ENCODE measurements at regions not wholly inside any gene's neighbourhood (a gene's known extent, or its start where the extent isn't known, plus 50 kb on each side); places are given as distances from the start of the nearest gene placed in this dataset.

DNA sequence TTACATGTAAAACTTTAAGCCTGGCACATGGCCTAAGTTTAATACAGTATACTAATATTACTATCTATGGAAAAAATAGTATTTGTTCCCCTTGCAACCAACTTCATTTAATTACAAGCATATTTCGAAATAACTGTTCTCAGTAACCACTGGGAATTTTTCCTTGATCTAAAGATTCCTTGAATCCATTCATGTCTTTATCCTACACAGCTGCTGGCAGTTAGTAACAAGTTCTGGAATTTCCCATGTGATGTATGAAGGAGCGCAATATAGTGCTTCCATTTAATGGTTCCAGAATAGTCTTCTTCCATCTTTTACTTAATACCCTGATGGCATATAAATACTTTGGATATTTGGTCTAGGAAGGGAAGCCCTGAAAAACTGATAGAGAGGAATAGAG, 136.5 kb downstream of the AASDH start:
- Histone ChIP-seq H2AK5ac (ENCODE audit: insufficient read length, low read length) (no peak overlapping the region), H3K14ac (ENCODE audit: insufficient read depth, low read length) (no peak overlapping the region), H3K18ac (ENCODE audit: insufficient read length, low read depth, low read length) (no peak overlapping the region), H3K4me2 (ENCODE audit: insufficient read depth, insufficient read length, low read length) (no peak overlapping the region), H3K27me3 (ENCODE audit: insufficient read depth, low read length) (no peaks in the 10 kb centered on the region), H3T11ph (ENCODE audit: low read length) (no peak overlapping the region), H3K56ac (ENCODE audit: insufficient read length, low read depth, low read length) (no peak overlapping the region), H3K79me2 (ENCODE audit: insufficient read depth, low read length) (no peaks in the 10 kb centered on the region), H3K4me1 (ENCODE audit: insufficient read depth, low read length) (peaks cover 8% of the 10 kb centered on the region; the same call in 1 of the 2 replicates), H2BK5ac (ENCODE audit: insufficient read length, low read length) (no peak overlapping the region), H4K91ac (ENCODE audit: insufficient read length, low read depth, low read length) (no peak overlapping the region), H3K79me1 (ENCODE audit: insufficient read depth, low read depth, low read length, poor library complexity, severe bottlenecking) (no peaks in the 10 kb centered on the region), H3K27ac (ENCODE audit: insufficient read length, low read depth, low read length) (no peak overlapping the region), H4K20me1 (ENCODE audit: control insufficient read depth, insufficient read depth, insufficient read length) (no peaks in the 10 kb centered on the region), H4K5ac (ENCODE audit: insufficient read length, low read depth, low read length) (no peak overlapping the region), H3K23ac (ENCODE audit: insufficient read length, low read depth, low read length) (no peak overlapping the region), H2BK12ac (ENCODE audit: insufficient read length, low read depth, low read length) (no peak overlapping the region), H2BK120ac (ENCODE audit: low read depth, low read length, poor library complexity, severe bottlenecking) (no peak overlapping the region), H3K23me2 (ENCODE audit: insufficient read length, low read depth, low read length, poor library complexity, severe bottlenecking) (no peaks in the 10 kb centered on the region), H3K4ac (ENCODE audit: low read depth, low read length) (no peak overlapping the region), H2AFZ (ENCODE audit: low read length) (no peak overlapping the region), H2BK20ac (ENCODE audit: low read depth, low read length, poor library complexity, severe bottlenecking) (no peak overlapping the region), H3K9ac (ENCODE audit: extremely low read depth, insufficient read length, low read length) (no peak overlapping the region), H3K9me3 (ENCODE audit: control insufficient read depth, low read depth, low read length) (no peaks in the 10 kb centered on the region), H4K8ac (replicated peaks; ENCODE audit: insufficient read length, low read depth, low read length) (no peak overlapping the region), H2BK15ac (ENCODE audit: low read depth, low read length) (no peak overlapping the region)
- TF ChIP-seq, protein P1, sequence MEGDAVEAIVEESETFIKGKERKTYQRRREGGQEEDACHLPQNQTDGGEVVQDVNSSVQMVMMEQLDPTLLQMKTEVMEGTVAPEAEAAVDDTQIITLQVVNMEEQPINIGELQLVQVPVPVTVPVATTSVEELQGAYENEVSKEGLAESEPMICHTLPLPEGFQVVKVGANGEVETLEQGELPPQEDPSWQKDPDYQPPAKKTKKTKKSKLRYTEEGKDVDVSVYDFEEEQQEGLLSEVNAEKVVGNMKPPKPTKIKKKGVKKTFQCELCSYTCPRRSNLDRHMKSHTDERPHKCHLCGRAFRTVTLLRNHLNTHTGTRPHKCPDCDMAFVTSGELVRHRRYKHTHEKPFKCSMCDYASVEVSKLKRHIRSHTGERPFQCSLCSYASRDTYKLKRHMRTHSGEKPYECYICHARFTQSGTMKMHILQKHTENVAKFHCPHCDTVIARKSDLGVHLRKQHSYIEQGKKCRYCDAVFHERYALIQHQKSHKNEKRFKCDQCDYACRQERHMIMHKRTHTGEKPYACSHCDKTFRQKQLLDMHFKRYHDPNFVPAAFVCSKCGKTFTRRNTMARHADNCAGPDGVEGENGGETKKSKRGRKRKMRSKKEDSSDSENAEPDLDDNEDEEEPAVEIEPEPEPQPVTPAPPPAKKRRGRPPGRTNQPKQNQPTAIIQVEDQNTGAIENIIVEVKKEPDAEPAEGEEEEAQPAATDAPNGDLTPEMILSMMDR (conservative IDR thresholded peaks at IDR 0.05) = no peak
- peaks cover 8% of the 10 kb centered on the region in 2 experiments for H3K4me1 Mint-ChIP-seq
- H3K9me3 Mint-ChIP-seq = 0 out of 5 replicates have a peak, but pooled peaks cover 0 to 2% of the 10 kb centered on the region in 2 experiments
- H3K27me3 Mint-ChIP-seq (ENCODE audit: low read depth) = no peaks in the 10 kb centered on the region
- peaks cover 0 to 10% (median 2%) of the 10 kb centered on the region in 3 experiments; a peak in 3 of 7 replicates for H3K36me3 Mint-ChIP-seq (ENCODE audit: insufficient read depth in 1 of 3, low read depth in 3 of 3)
- no peak overlapping the region for H3K27ac Mint-ChIP-seq
- no peak for DNase-seq
- WGBS (ENCODE audit: extremely low coverage, insufficient read length, low lambda C conversion rate) = no CpG with 5 or more reads among the region's 2 CpGs
- H3K4me3 Mint-ChIP-seq = no peak overlapping the region

Data from H9 (cell line).